Stimulated activated CD8-positive, alpha-beta memory T cell treated with anti-CD3 and anti-CD28 coated beads, Interleukin-4, amount 100 ng/mL, for 1 hour (primary cell): ENCODE measurements at regions not wholly inside any gene's neighbourhood (a gene's known extent, or its start where the extent isn't known, plus 50 kb on each side); places are given as distances from the start of the nearest gene placed in this dataset.
"Not testable (repeated sequence)": the region's sequence is repeated elsewhere in the genome, so short reads cannot be mapped to it uniquely, and the experiment has no call there.

ENCODE experiments used
- DNase-seq, 2 donors: peaks; one replicate each; pipeline ENCODE4 v3.0.0-alpha.2; 2020; ENCODE audit warnings: low read depth in 2 of 2, low spot score in 1 of 2

- no peak for DNase-seq
These were observed 650.0 kb upstream of the STXBP6 start for GRCh38 chr14:25699981-25700380.

GRCh38 chr14:25698111-25698510 lies 648.2 kb upstream of the STXBP6 start:
- no peak for DNase-seq

DNA sequence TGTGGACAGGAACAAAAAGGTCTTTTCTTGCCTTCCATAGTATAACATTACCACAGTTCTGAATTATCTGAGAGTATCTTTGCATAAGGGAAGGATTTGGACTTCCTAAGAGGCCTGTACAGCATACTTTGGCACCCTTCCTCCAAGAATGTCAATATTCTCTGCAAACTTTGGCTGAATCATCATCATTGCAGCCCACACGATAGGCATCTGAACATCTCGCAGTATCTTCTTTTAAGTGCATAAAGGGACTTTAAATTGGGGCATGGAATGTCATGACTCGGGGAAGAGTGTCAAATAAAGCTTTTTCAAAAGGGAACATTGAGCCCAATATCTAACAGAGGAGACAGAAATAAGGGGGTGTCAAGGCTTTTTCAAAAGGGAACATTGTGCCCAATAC lies 646.2 kb upstream of the STXBP6 start:
- DNase-seq, result no peak

DNA sequence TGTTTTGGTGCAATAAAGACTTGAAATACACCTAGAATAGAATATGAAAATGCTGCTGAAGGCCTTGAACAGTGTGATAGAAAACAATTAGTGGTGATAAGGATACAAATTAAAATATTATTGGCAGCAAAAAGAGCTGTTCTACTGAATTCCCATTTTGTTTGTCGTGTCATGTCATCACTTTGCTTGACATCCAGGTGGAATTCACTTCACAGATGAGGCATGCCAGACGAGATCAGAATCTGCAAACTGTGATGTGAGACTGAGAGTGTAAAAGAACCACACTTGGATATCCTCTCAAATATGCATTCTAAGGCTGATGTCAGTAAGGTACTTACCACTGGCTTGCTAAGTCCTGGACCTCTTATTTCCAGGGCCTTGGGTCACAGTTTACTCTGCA lies 635.1 kb upstream of the STXBP6 start:
- DNase-seq, result no peak

- DNase-seq, result no peak
These were observed 631.0 kb upstream of the STXBP6 start for GRCh38 chr14:25680934-25681333.

GRCh38 chr14:25680511-25680910 lies 630.6 kb upstream of the STXBP6 start:
- not testable (repeated sequence) for DNase-seq

DNA sequence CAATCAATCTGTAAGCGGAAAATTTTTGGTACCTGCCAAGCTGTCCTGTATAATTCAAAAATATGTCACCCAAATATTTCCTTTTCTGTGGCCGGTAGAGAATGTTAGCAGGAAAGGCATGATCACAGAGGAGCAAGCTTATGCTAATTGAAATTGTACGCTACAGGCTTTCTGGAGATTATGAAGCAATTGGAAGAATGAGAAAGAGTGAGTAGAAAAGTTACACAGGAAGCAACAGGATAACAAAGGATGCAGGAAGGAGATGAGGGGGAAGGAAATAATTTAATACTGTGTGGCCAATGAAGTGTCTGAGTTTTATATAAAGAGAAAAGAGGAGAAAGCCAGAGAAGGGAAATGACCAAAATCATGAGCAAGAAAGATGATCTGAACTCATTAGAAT lies 627.2 kb upstream of the STXBP6 start:
- no peak for DNase-seq

GRCh38 chr14:25667387-25667786 lies 617.4 kb upstream of the STXBP6 start:
- no peak for DNase-seq

DNA sequence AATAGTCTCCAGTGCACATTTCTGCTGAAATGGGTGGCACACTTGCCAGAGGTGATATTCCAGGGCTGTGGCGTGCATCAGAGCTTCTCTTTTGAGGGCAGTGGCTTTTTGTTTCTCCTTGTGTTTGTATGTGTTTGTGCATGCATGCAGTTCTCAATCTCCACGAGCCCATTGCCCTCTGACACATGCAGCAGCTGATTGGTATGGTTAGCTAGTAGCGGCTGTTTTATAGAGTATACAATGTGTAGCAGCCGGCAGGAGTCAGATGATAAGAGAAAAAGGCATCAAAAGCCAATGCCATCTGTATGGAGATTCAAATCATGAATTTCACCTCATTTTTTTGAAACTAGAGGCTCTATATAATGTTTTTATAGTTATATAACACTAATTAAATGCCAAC lies 616.9 kb upstream of the STXBP6 start:
- no peak for DNase-seq

- no peak for DNase-seq
These were observed 609.0 kb upstream of the STXBP6 start for GRCh38 chr14:25658988-25659387.

DNA sequence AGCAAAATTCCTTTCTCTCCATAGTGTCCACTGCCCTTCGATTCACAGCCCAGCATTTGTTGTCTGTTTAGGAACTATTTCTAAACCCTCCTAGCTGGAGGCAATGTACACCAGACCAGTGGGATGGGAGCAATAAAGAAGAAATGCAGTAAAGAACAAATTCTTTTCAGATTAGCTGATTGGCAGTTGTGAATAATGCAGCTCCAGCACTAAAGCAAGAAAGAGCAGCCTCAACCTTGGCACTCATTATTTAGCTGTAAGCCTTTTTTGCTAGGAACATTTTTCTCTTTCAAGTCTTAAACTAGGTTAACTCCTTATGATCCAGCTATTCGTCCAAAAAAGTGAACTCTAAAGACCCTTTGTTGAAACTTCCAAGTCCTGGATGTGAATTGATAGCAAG lies 580.5 kb upstream of the STXBP6 start:
- DNase-seq, result no peak

DNA sequence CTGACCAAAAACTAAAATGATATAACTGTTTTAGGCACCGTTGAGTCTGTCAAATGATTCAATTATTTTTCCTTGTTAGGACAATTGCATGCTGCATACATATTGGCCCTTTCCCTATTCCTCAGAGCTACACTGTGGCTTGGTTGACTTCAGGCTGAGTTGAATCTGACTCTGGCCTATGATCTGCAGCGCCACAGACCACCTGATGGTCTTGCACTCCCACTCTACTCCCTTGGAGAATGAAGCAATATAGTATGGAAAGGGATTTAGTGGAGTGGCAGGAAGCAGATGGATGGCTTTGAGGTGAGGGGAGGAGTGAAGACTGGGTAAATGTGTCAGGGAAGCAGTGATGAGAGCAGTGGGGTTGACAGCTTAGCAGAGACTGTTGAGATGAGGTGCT lies 579.0 kb upstream of the STXBP6 start:
- DNase-seq, result no peak

DNA sequence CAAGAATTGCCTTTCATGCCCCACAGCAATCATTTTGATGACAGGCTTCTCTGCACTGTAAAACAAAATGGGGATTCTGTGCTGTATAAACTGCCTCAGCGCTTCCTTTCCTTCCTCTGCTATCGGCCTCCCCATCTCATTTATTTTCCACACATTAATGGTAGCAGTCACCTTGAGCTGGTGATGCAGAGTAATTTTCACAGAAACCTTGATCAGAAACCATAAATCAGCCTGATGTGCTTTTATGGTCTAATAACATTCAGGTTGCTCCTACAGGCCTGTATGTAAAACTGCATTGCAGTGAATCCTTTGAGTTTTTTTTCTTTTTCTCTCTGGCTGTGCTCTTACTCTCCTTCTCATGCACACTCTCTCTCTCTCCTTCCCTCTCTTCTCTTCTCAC lies 578.4 kb upstream of the STXBP6 start:
- no peak for DNase-seq

DNA sequence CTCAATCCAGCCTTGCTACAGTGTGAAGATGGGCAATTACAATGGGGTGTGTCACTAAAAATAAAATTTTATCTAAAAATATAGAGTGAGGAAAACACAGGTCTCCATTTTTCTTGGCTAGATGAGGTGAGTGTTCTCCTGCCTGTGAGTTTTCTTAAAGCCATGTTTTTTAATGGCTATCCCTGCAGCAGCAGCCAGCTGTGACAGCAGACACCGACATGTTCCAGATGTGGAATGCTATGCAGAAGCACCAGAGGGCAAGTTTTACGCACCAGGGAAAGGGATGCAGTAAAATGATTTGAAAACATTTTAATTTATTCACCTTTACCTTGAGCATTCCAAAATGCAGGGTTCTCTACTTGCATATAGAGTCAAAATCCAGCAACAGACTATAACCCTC lies 577.0 kb upstream of the STXBP6 start:
- DNase-seq, result no peak

DNA sequence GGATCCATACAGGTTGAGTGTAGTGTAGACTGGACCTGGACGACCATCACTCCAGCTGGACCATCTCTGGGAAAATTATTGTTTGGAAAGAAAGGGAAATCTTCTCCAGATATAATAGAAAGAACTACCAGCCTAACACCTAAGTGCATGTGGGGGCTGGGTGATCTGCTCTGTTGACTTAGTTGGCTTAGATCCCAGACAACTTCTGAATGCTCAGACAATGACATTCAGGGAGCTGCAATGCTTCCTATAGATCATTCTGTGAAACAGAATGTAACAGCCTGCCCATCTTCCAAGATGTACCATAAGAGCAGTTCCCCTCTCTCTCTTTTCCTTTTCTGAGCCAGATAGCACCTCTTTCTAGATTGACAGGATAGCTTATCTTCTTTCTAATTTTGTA lies 572.8 kb upstream of the STXBP6 start:
- DNase-seq, result no peak

- no peak for DNase-seq
These were observed 570.6 kb upstream of the STXBP6 start for GRCh38 chr14:25620515-25620914.

GRCh38 chr14:25615174-25615573 lies 565.2 kb upstream of the STXBP6 start:
- no peak for DNase-seq

DNA sequence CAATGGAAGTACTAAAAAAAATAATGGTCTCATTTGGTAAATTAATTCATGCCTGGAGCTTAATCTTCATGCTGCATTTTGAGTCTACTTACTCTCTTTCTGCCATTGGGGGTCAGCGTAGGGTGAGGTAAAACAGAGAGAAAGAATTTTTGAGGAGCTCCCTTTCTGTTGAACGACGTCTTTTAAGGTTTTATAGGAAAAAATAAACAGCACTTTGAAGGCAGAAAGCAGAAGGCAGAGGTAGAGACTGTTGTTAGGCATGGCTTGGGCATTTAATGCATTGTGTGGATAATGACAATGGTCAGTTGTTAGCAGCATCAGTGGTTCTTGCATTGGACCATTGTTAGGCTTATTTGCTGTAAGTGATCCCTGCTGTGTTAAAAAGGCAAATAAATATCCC lies 557.2 kb upstream of the STXBP6 start:
- DNase-seq, result no peak

- DNase-seq, result no peak
These were observed 552.2 kb upstream of the STXBP6 start for GRCh38 chr14:25602106-25602505.

DNA sequence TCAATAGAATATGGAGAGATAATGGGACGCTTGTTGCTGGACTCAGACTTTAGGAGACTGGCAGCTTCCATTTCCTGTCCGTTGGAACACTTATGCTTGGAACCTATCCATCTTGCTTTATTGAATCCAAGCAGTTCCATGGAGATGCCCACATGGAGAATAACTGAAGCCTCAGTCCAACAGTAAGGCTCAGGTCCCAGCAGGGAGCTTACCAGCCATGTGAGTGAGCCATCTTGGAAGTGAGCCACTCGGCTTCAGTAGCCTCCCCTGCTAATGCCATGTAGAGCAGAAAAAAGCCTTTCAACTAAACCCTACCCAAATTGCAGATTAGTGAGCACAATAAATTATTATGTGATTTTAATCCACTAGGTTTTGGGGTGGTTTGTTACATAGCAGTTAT lies 538.8 kb upstream of the STXBP6 start:
- DNase-seq, result no peak

GRCh38 chr14:25574628-25575325 lies 524.8 kb upstream of the STXBP6 start:
- no peak for DNase-seq

DNA sequence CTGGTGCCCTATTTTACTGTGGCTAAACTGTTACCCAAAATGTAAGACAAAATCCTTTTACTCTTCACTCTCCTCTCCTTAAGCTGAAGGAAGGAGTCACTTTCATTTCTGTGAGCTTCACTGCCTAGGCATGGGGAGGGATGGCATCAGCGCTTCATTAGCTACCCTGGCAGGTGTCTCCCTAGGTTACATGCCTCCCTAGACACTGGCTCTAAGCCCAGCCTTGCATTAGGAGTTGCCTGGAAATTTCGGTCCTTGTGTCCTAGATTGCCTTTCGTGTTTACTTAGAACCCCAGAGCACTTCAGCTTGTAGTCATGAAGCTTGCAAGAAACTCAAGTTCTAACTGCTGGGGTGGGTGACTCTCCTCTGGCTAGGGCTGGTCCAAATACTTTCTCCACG lies 520.5 kb upstream of the STXBP6 start:
- no peak for DNase-seq

DNA sequence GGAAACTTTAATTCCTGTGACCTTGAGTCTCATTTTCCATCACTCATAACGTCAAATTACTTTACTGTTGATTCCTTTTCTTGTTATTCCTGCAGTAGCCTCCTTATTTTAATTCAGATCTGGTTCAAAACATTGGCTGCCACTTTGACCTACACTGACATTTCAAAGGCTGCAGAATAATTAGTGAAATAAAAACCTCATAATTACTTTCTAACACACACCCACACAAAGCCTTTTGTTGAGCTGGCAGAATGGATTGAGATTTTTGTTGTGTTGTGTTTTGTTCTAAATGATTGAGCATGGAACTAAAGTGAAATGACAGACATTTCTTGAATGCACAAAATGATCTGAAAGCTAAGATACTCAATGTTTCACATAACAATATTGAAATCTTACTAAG lies 507.5 kb upstream of the STXBP6 start:
- DNase-seq, result no peak

- DNase-seq, result no peak
These were observed 502.9 kb upstream of the STXBP6 start for GRCh38 chr14:25552826-25553225.
